Stomach (tissue), 8 donors: ENCODE measurements at regions not wholly inside any gene's neighbourhood (a gene's known extent, or its start where the extent isn't known, plus 50 kb on each side); places are given as distances from the start of the nearest gene placed in this dataset.
A peak's percentile ranks its signal among the peaks of the same experiment; 100 is the strongest.
"Not testable (repeated sequence)": the region's sequence is repeated elsewhere in the genome, so short reads cannot be mapped to it uniquely, and the experiment has no call there.

Experiments
- DNase-seq, 2 donors: peaks; one replicate each; pipeline versions ENCODE4 v3.0.0 to v3.0.0-alpha.2; 2013 to 2019
- H3K27ac ChIP-seq, 5 donors: fragments of 200-600 bp in 4 of 5; sonication (generic) in 4 of 5; one replicate each; pipeline ENCODE4 v1.5.1; 2013 to 2019; ENCODE audit warnings: mild to moderate bottlenecking in 1 of 5, moderate library complexity in 1 of 5
- H3K27me3 ChIP-seq, 3 donors: fragments of 200-600 bp; sonication (generic); one replicate each; pipeline ENCODE4 v1.5.1; 2017 to 2019; ENCODE audit warnings: mixed run types in 1 of 3
- H3K36me3 ChIP-seq, 4 donors: fragments of 200-600 bp; sonication (generic); 1 replicate in 3 of 4; 2 replicates in 1 of 4; pipeline ENCODE4 v1.5.1; 2016 to 2019
- H3K4me1 ChIP-seq, 4 donors: fragments of 200-600 bp; sonication (generic); one replicate each; pipeline ENCODE4 v1.5.1; 2016 to 2019
- H3K4me3 ChIP-seq, 4 donors: fragments of 200-600 bp; sonication (generic) in 3 of 4; one replicate each; pipeline ENCODE4 v1.5.1; 2016 to 2019; ENCODE audit warnings: mild to moderate bottlenecking in 1 of 4
- H3K9me3 ChIP-seq, 4 donors: fragments of 200-600 bp; sonication (generic); one replicate each; pipeline ENCODE4 v1.5.1; 2016 to 2019
- CTCF ChIP-seq, 7 experiments: fragments of 450-650 bp in 4 of 7; fragments of 200-600 bp in 3 of 7; sonication (generic) in 3 of 7; IDR thresholded peaks; one replicate each; pipeline ENCODE4 v1.5.1; 2016 to 2019; ENCODE audit warnings: antibody characterized with exemption in 7 of 7, control low read depth in 2 of 7, mild to moderate bottlenecking in 1 of 7
- EP300 ChIP-seq: sonication (generic); formaldehyde crosslinking; IDR thresholded peaks from one replicate; pipeline ENCODE4 v1.6.1; 2017; ENCODE audit warnings: antibody characterized with exemption
- POLR2A ChIP-seq, 4 donors: fragments of 450-650 bp; IDR thresholded peaks; one replicate each; pipeline ENCODE4 v1.6.1; 2016; ENCODE audit warnings: antibody characterized with exemption in 4 of 4, control low read depth in 2 of 4, mild to moderate bottlenecking in 1 of 4, moderate library complexity in 1 of 4
- POLR2AphosphoS5 ChIP-seq, 3 donors: sonication (generic); formaldehyde crosslinking; IDR thresholded peaks; one replicate each; pipeline ENCODE4 v1.6.1; 2016; ENCODE audit warnings: antibody characterized with exemption in 3 of 3
- WGBS, 5 donors: extraction: QIAGEN DNeasy Blood & Tissue Kit in 3 of 5; methylation state at CpG; one replicate each; pipeline versions ENCODE4 v1.1.5 to v1.1.7; 2013 to 2018; 5-methylcytosine and 5-hydroxymethylcytosine counted together
- intact Hi-C: fragments of 100-400 bp; cut with DNase I; formaldehyde crosslinking; loops from one replicate; pipeline ENCODE4 v1.15.1; 2023; ENCODE audit warnings: low total_unique reads
- donor health status: healthy with polysubstance abuse.
- donor health status: Bipolar disorder and iron deficiency.
- donor health status: healthy.

GRCh38 chr12:47488888-47489287 is 216.9 kb downstream of the RPAP3 start:
- DNase-seq: no peak
- H3K36me3 ChIP-seq: no peaks in the 10 kb centered on the region
- WGBS, 5 donors: 53 to 77% (median 66%) methylated on average over 1 of the region's 1 CpG
- TF ChIP-seq POLR2A (IDR thresholded peaks at IDR 0.05) (no peak), CTCF (IDR thresholded peaks at IDR 0.05) (no peak), EP300 (no peak), POLR2AphosphoS5 (IDR thresholded peaks at IDR 0.05) (no peak)
- peaks cover 0 to 10% (median 0%) of the 10 kb centered on the region in 3 donors for H3K27me3 ChIP-seq
- H3K27ac ChIP-seq: no peak overlapping the region
- peaks cover 0 to 15% (median 4%) of the 10 kb centered on the region in 4 donors for H3K9me3 ChIP-seq
- H3K4me3 ChIP-seq: no peak overlapping the region
- intact Hi-C loops: no loop called here
- no peaks in the 10 kb centered on the region for H3K4me1 ChIP-seq

GRCh38 chr12:47481041-47481440 is 224.8 kb downstream of the RPAP3 start:
- H3K9me3 ChIP-seq: peaks cover 2 to 11% (median 10%) of the 10 kb centered on the region in 4 donors
- no peaks in the 10 kb centered on the region for H3K4me1 ChIP-seq
- no peak overlapping the region for H3K4me3 ChIP-seq
- H3K36me3 ChIP-seq: no peaks in the 10 kb centered on the region
- H3K27ac ChIP-seq: no peak overlapping the region
- 43 to 60% (median 52%) methylated on average over 2 of the region's 2 CpGs for WGBS, 5 donors
- no peak for TF ChIP-seq POLR2AphosphoS5 (IDR thresholded peaks at IDR 0.05)
- TF ChIP-seq POLR2A (IDR thresholded peaks at IDR 0.05): no peak
- no peak for TF ChIP-seq CTCF (IDR thresholded peaks at IDR 0.05)
- TF ChIP-seq EP300: no peak
- DNase-seq: no peak
- intact Hi-C loops: no loop called here
- H3K27me3 ChIP-seq: peaks cover 0 to 4% (median 0%) of the 10 kb centered on the region in 3 donors

GRCh38 chr12:47478426-47478825 is 227.4 kb downstream of the RPAP3 start:
- no peaks in the 10 kb centered on the region for H3K4me1 ChIP-seq
- H3K4me3 ChIP-seq: no peak overlapping the region
- no peak for TF ChIP-seq POLR2A (IDR thresholded peaks at IDR 0.05)
- TF ChIP-seq CTCF (IDR thresholded peaks at IDR 0.05): no peak
- TF ChIP-seq POLR2AphosphoS5 (IDR thresholded peaks at IDR 0.05): no peak
- TF ChIP-seq EP300: no peak
- H3K27me3 ChIP-seq: no peaks in the 10 kb centered on the region
- no peak overlapping the region for H3K27ac ChIP-seq
- H3K36me3 ChIP-seq: no peaks in the 10 kb centered on the region
- intact Hi-C loops: no loop called here
- peaks cover 10 to 33% (median 30%) of the 10 kb centered on the region in 4 donors for H3K9me3 ChIP-seq
- no peak for DNase-seq
- 22 to 44% (median 31%) methylated on average over 1 of the region's 1 CpG for WGBS, 5 donors

- intact Hi-C loops: no loop called here
- peak in 1 of 2 donors; percentile 20 for DNase-seq
- Histone ChIP-seq H3K27ac (no peak overlapping the region), H3K27me3 (no peaks in the 10 kb centered on the region), H3K4me1 (no peaks in the 10 kb centered on the region), H3K36me3 (no peaks in the 10 kb centered on the region), H3K4me3 (no peak overlapping the region), H3K9me3 (peaks cover 10 to 33% (median 30%) of the 10 kb centered on the region in 4 donors)
- no peak for TF ChIP-seq EP300
- no peak for TF ChIP-seq POLR2AphosphoS5 (IDR thresholded peaks at IDR 0.05)
- TF ChIP-seq CTCF (IDR thresholded peaks at IDR 0.05): no peak
- no peak for TF ChIP-seq POLR2A (IDR thresholded peaks at IDR 0.05)
- 48 to 69% (median 64%) methylated on average over 3 of the region's 3 CpGs for WGBS, 5 donors
Observed at GRCh38 chr12:47473091-47473490, 232.7 kb downstream of the RPAP3 start.

GRCh38 chr12:47470349-47470748 is 235.5 kb downstream of the RPAP3 start:
- H3K36me3 ChIP-seq, intact Hi-C loops: not testable (repeated sequence)

GRCh38 chr12:47463918-47464317 is 241.9 kb downstream of the RPAP3 start:
- DNase-seq, H3K36me3 ChIP-seq, H3K4me3 ChIP-seq, H3K27me3 ChIP-seq, intact Hi-C loops, H3K4me1 ChIP-seq, H3K27ac ChIP-seq: not testable (repeated sequence)
- peaks cover 0 to 21% (median 2%) of the 10 kb centered on the region in 4 donors for H3K9me3 ChIP-seq
- WGBS, 5 donors: 80 to 88% (median 85%) methylated on average over 5 of the region's 5 CpGs

More at GRCh38 chr12:47470349-47470748, 235.5 kb downstream of the RPAP3 start:
- H3K9me3 ChIP-seq: peaks cover 1 to 16% (median 13%) of the 10 kb centered on the region in 4 donors
- not testable (repeated sequence) for H3K4me3 ChIP-seq, DNase-seq, H3K4me1 ChIP-seq, H3K27ac ChIP-seq, H3K27me3 ChIP-seq
- WGBS, 5 donors: 46 to 83% (median 50%) methylated on average over 1 of the region's 1 CpG
